ENCODE measurements at regions not wholly inside any gene's neighbourhood (a gene's known extent, or its start where the extent isn't known, plus 50 kb on each side); places are given as distances from the start of the nearest gene placed in this dataset.
A peak's percentile ranks its signal among the peaks of the same experiment; 100 is the strongest.

GRCh38 chr17:14744761-14745473 lies 444.0 kb downstream of the HS3ST3B1 start:
- DNase-seq (ENCODE audit: low read depth in 1 of 2, low spot score in 1 of 2) = peak in 1 of 2 donors; percentile 82

GRCh38 chr17:14741491-14741890 lies 440.6 kb downstream of the HS3ST3B1 start:
- H3K4me3 ChIP-seq = no peak overlapping the region

More at GRCh38 chr17:14744761-14745473, 444.0 kb downstream of the HS3ST3B1 start:
- Histone ChIP-seq H3K27me3 (no peaks in the 10 kb centered on the region), H3K27ac (no peak overlapping the region), H3K36me3 (no peaks in the 10 kb centered on the region), H3K4me3 (no peak overlapping the region), H3K4me1 (ENCODE audit: low read depth) (no peaks in the 10 kb centered on the region), H3K9me3 (ENCODE audit: low read depth) (no peaks in the 10 kb centered on the region)
- TF ChIP-seq CTCF (IDR thresholded peaks at IDR 0.05; ENCODE audit: low read depth, low read length) = no peak

GRCh38 chr17:14739656-14740431 lies 439.0 kb downstream of the HS3ST3B1 start:
- no peak overlapping the region for H3K4me3 ChIP-seq
- H3K27me3 ChIP-seq = no peaks in the 10 kb centered on the region
- no peak for DNase-seq (ENCODE audit: low read depth in 1 of 2, low spot score in 1 of 2)
- no peak overlapping the region for H3K27ac ChIP-seq
- TF ChIP-seq CTCF (IDR thresholded peaks at IDR 0.05; ENCODE audit: low read depth, low read length) = no peak
- no peaks in the 10 kb centered on the region for H3K36me3 ChIP-seq
- H3K9me3 ChIP-seq (ENCODE audit: low read depth) = no peaks in the 10 kb centered on the region
- H3K4me1 ChIP-seq (ENCODE audit: low read depth) = no peaks in the 10 kb centered on the region

More at GRCh38 chr17:14741491-14741890, 440.6 kb downstream of the HS3ST3B1 start:
- peak in 1 of 2 donors; percentile 29 for DNase-seq (ENCODE audit: low read depth in 1 of 2, low spot score in 1 of 2)
- Histone ChIP-seq H3K4me1 (ENCODE audit: low read depth) (no peaks in the 10 kb centered on the region), H3K27ac (no peak overlapping the region), H3K27me3 (no peaks in the 10 kb centered on the region), H3K9me3 (ENCODE audit: low read depth) (no peaks in the 10 kb centered on the region), H3K36me3 (no peaks in the 10 kb centered on the region)
- TF ChIP-seq CTCF (IDR thresholded peaks at IDR 0.05; ENCODE audit: low read depth, low read length) = no peak

- Histone ChIP-seq H3K36me3 (no peaks in the 10 kb centered on the region), H3K9me3 (ENCODE audit: low read depth) (no peaks in the 10 kb centered on the region)
Observed at GRCh38 chr17:14738652-14738988, 437.7 kb downstream of the HS3ST3B1 start.

More at GRCh38 chr17:14738652-14738988, 437.7 kb downstream of the HS3ST3B1 start:
- Histone ChIP-seq H3K27me3 (no peaks in the 10 kb centered on the region), H3K4me1 (ENCODE audit: low read depth) (no peaks in the 10 kb centered on the region), H3K27ac (no peak overlapping the region), H3K4me3 (no peak overlapping the region)
- TF ChIP-seq CTCF (IDR thresholded peaks at IDR 0.05; ENCODE audit: low read depth, low read length) = no peak
- DNase-seq (ENCODE audit: low read depth in 1 of 2, low spot score in 1 of 2) = no peak

Measured in cardiac muscle cell (in vitro differentiated cells and primary cell).